ENCODE measurements at regions not wholly inside any gene's neighbourhood (a gene's known extent, or its start where the extent isn't known, plus 50 kb on each side); places are given as distances from the start of the nearest gene placed in this dataset.

DNA sequence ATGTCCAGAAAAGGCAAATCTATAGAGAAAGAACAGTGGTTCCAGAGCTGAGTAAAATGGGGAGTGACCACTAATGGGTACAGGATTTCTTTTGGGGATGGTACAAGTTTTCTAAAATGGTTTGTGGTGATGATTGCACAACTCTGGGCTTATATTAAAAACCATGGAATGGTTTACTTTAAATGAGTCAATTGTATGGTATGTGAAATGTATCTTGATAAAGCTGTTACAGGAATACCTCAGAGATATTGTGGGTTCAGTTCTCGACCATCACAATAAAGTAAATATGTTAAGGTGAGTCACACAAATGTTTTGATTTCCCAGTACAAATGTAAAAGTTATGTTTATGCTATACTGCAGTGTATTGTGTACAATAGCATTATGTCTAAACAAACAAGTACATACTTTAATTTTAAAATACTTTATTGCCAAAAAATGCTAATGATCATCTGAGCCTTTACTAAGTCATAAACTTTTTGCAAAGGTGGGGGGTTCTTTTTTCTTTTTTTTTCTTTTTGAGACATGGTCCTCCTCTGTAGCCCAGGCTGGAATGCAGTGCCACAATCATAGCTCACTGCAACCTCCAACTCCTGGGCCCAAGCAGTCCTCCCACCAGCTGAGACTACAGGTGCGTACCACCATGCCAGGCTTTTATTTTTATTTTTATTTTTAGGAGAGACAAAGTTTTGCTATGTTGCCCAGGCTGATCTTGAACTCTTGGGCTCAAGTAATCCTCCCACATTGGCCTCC, 65.9 kb downstream of the SHOC1 start:
- no peak; the same call in 1 of the 2 replicates for TF ChIP-seq CEBPB (IDR thresholded peaks at IDR 0.05; ENCODE audit: low read depth, low read length)
- TF ChIP-seq, protein P1, sequence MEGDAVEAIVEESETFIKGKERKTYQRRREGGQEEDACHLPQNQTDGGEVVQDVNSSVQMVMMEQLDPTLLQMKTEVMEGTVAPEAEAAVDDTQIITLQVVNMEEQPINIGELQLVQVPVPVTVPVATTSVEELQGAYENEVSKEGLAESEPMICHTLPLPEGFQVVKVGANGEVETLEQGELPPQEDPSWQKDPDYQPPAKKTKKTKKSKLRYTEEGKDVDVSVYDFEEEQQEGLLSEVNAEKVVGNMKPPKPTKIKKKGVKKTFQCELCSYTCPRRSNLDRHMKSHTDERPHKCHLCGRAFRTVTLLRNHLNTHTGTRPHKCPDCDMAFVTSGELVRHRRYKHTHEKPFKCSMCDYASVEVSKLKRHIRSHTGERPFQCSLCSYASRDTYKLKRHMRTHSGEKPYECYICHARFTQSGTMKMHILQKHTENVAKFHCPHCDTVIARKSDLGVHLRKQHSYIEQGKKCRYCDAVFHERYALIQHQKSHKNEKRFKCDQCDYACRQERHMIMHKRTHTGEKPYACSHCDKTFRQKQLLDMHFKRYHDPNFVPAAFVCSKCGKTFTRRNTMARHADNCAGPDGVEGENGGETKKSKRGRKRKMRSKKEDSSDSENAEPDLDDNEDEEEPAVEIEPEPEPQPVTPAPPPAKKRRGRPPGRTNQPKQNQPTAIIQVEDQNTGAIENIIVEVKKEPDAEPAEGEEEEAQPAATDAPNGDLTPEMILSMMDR (IDR thresholded peaks at IDR 0.05; ENCODE audit: control extremely low read depth in 1 of 3, insufficient read depth in 1 of 3, low read depth in 1 of 3, low read length in 3 of 3) = no peak
- no peak for TF ChIP-seq HDAC2 (IDR thresholded peaks at IDR 0.05; ENCODE audit: borderline replicate concordance in 1 of 2, low read depth in 2 of 2, low read length in 2 of 2)
- no peak for TF ChIP-seq GABPA (IDR thresholded peaks at IDR 0.05; ENCODE audit: borderline replicate concordance, insufficient read depth, low read length)
- no peak for TF ChIP-seq SUZ12 (IDR thresholded peaks at IDR 0.05; ENCODE audit: low read length)
- TF ChIP-seq TEAD4 (IDR thresholded peaks at IDR 0.05; ENCODE audit: low read depth, low read length) = no peak
- TF ChIP-seq CBX8 (IDR thresholded peaks at IDR 0.05; ENCODE audit: borderline replicate concordance, low read depth, low read length) = no peak
- TF ChIP-seq SIRT6 (IDR thresholded peaks at IDR 0.05; ENCODE audit: low read length) = no peak
- TF ChIP-seq JUND (IDR thresholded peaks at IDR 0.05; ENCODE audit: low read length) = no peak
- no peak for TF ChIP-seq BRCA1 (IDR thresholded peaks at IDR 0.05; ENCODE audit: low read depth, low read length)
